ENCODE measurements at regions not wholly inside any gene's neighbourhood (a gene's known extent, or its start where the extent isn't known, plus 50 kb on each side); places are given as distances from the start of the nearest gene placed in this dataset.

DNA sequence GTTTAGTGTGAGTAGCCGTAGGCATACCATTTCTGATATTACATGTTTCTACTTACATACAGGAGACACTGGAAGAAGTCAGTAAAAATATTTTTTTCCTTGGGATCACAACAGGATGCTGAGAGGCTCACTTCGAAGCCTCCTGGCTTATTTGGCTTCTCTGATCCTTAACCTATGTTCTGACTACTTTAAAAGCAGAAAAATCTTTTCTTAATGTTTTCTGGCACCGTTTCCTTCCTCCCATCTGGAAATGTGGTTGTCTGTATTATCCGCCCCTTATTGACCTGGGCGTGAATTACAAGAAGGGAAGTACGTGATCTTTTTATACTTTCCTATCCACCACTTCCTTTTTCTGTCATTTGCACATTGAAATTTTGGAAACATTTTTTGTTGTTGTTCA lies 379.6 kb downstream of the COL12A1 start:
- TF ChIP-seq POLR2AphosphoS5 (IDR thresholded peaks at IDR 0.05) (no peak), POLR2A (IDR thresholded peaks at IDR 0.05) (no peak)
- TF ChIP-seq, protein P1, sequence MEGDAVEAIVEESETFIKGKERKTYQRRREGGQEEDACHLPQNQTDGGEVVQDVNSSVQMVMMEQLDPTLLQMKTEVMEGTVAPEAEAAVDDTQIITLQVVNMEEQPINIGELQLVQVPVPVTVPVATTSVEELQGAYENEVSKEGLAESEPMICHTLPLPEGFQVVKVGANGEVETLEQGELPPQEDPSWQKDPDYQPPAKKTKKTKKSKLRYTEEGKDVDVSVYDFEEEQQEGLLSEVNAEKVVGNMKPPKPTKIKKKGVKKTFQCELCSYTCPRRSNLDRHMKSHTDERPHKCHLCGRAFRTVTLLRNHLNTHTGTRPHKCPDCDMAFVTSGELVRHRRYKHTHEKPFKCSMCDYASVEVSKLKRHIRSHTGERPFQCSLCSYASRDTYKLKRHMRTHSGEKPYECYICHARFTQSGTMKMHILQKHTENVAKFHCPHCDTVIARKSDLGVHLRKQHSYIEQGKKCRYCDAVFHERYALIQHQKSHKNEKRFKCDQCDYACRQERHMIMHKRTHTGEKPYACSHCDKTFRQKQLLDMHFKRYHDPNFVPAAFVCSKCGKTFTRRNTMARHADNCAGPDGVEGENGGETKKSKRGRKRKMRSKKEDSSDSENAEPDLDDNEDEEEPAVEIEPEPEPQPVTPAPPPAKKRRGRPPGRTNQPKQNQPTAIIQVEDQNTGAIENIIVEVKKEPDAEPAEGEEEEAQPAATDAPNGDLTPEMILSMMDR (IDR thresholded peaks at IDR 0.05) = no peak

Measured in transverse colon (tissue), 4 donors.